HPDE6-E6E7 (cell line): ENCODE measurements at regions not wholly inside any gene's neighbourhood (a gene's known extent, or its start where the extent isn't known, plus 50 kb on each side); places are given as distances from the start of the nearest gene placed in this dataset.

ENCODE experiments used
- DNase-seq: peaks from one replicate; pipeline ENCODE4 v3.0.0; 2011; ENCODE audit warnings: missing footprints; ENCODE audit errors: extremely low spot score

GRCh38 chr2:177342736-177343135, 49.8 kb upstream of the AGPS start:
- DNase-seq, result no peak
